Tibial artery (tissue), 4 donors: ENCODE measurements at regions not wholly inside any gene's neighbourhood (a gene's known extent, or its start where the extent isn't known, plus 50 kb on each side); places are given as distances from the start of the nearest gene placed in this dataset.

Experiments used
- DNase-seq, 2 donors: peaks; one replicate each; pipeline ENCODE4 v3.0.0-alpha.2; 2019
- H3K27ac ChIP-seq, 2 donors: fragments of 200-600 bp; sonication (generic) in 1 of 2; 1 replicate in 1 of 2; 2 replicates in 1 of 2; pipeline ENCODE4 v1.5.1; 2018 to 2019; ENCODE audit warnings: mild to moderate bottlenecking in 1 of 2
- H3K27me3 ChIP-seq, 2 donors: fragments of 200-600 bp; sonication (generic) in 1 of 2; one replicate each; pipeline versions ENCODE4 v1.5.1 to v1.6.0; 2016 to 2019
- H3K36me3 ChIP-seq, 3 donors: fragments of 200-600 bp; sonication (generic) in 2 of 3; one replicate each; pipeline ENCODE4 v1.5.1; 2016 to 2019; ENCODE audit warnings: mild to moderate bottlenecking in 2 of 3
- H3K4me1 ChIP-seq, 4 donors: fragments of 200-600 bp; sonication (generic) in 2 of 4; 1 replicate in 3 of 4; 2 replicates in 1 of 4; pipeline ENCODE4 v1.5.1; 2016 to 2019
- H3K4me3 ChIP-seq, 2 donors: fragments of 200-600 bp; sonication (generic) in 1 of 2; 1 replicate in 1 of 2; 2 replicates in 1 of 2; pipeline ENCODE4 v1.5.1; 2018 to 2019; ENCODE audit warnings: mild to moderate bottlenecking in 2 of 2
- H3K9me3 ChIP-seq, 3 donors: fragments of 200-600 bp; sonication (generic) in 1 of 3; one replicate each; pipeline ENCODE4 v1.5.1; 2016 to 2019
- intact Hi-C: fragments of 100-400 bp; cut with DNase I; formaldehyde crosslinking; loops from one replicate; pipeline ENCODE4 v1.15.0; 2023; ENCODE audit warnings: low total_unique reads
- TF ChIP-seq, protein P1 (sequence below), 2 experiments: fragments of 200-600 bp in 1 of 2; fragments of 450-650 bp in 1 of 2; IDR thresholded peaks; one replicate each; pipeline ENCODE4 v1.5.1; 2017 to 2019; ENCODE audit warnings: antibody characterized with exemption in 2 of 2, mild to moderate bottlenecking in 1 of 2, moderate library complexity in 1 of 2

GRCh38 chr2:204268971-204269370 lies 276.3 kb upstream of the PARD3B start:
- Histone ChIP-seq H3K27me3 (no peaks in the 10 kb centered on the region), H3K9me3 (peaks cover 0 to 6% (median 0%) of the 10 kb centered on the region in 3 donors), H3K4me3 (no peak overlapping the region), H3K27ac (no peak overlapping the region), H3K36me3 (no peaks in the 10 kb centered on the region), H3K4me1 (peaks cover 0 to 19% (median 3%) of the 10 kb centered on the region in 4 donors)
- TF ChIP-seq, protein P1, sequence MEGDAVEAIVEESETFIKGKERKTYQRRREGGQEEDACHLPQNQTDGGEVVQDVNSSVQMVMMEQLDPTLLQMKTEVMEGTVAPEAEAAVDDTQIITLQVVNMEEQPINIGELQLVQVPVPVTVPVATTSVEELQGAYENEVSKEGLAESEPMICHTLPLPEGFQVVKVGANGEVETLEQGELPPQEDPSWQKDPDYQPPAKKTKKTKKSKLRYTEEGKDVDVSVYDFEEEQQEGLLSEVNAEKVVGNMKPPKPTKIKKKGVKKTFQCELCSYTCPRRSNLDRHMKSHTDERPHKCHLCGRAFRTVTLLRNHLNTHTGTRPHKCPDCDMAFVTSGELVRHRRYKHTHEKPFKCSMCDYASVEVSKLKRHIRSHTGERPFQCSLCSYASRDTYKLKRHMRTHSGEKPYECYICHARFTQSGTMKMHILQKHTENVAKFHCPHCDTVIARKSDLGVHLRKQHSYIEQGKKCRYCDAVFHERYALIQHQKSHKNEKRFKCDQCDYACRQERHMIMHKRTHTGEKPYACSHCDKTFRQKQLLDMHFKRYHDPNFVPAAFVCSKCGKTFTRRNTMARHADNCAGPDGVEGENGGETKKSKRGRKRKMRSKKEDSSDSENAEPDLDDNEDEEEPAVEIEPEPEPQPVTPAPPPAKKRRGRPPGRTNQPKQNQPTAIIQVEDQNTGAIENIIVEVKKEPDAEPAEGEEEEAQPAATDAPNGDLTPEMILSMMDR (IDR thresholded peaks at IDR 0.05): no peak
- intact Hi-C loops: no loop called here
- no peak for DNase-seq

DNA sequence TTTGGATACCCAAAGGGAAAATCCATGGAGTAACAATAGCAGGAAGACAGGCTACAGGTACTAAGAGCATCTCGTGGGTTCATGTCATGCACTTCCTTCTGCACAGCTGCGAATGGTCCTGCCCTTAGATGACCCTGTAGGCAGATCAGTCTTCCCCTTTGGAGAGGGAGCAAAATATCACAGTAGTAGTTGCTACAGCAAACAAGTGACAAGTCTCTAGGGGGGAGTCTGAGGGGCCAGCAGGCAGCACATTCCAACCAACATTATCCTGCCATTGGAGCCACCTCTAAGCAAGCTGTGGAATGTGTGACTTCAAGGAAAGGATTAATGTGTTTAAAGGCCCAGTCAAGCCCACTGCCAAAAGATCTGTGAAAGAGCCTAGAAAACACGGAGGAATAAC lies 273.2 kb upstream of the PARD3B start:
- H3K36me3 ChIP-seq: no peaks in the 10 kb centered on the region
- intact Hi-C loops: no loop called here
- DNase-seq: no peak
- H3K9me3 ChIP-seq: peaks cover 0 to 6% (median 0%) of the 10 kb centered on the region in 3 donors
- peaks cover 0 to 31% (median 9%) of the 10 kb centered on the region in 4 donors for H3K4me1 ChIP-seq
- no peak overlapping the region for H3K27ac ChIP-seq
- TF ChIP-seq, protein P1 (IDR thresholded peaks at IDR 0.05): no peak
- H3K27me3 ChIP-seq: no peaks in the 10 kb centered on the region
- no peak overlapping the region for H3K4me3 ChIP-seq

DNA sequence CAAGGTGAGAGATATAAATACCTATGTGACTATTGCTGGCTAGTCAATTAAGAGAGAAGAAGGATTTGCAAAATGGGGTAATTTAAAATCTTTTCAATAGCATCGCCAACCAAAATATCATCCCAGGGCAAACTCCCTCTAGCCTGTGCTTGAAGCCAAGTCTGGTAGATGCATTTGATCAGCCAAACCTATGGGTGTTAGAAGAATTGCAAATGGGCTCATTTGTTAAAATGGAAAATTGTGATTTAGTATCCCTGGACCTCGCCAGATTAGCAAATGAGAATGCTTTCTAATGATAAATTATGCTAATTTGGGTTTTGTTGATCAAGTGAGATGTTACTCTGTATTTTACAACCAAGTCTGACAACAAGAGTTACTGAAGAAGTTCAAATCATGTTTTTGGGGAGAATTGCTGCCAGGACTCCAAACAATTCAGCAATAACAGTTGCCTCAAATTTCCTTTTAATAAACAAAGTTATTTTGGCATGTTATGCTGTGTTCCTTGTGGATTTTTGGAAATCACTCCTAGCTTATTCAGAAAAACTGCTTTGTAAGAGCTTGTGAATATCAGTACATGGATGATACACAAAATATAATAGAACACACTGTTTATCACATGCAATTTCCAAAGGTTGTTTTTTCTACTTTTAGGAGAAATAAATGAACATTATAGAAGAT lies 272.5 kb upstream of the PARD3B start:
- intact Hi-C loops: no loop called here
- no peak overlapping the region for H3K27ac ChIP-seq
- TF ChIP-seq, protein P1 (IDR thresholded peaks at IDR 0.05): no peak
- peaks cover 0 to 6% (median 0%) of the 10 kb centered on the region in 3 donors for H3K9me3 ChIP-seq
- no peaks in the 10 kb centered on the region for H3K36me3 ChIP-seq
- no peak overlapping the region for H3K4me3 ChIP-seq
- DNase-seq: no peak
- H3K27me3 ChIP-seq: no peaks in the 10 kb centered on the region
- H3K4me1 ChIP-seq: peaks cover 0 to 31% (median 9%) of the 10 kb centered on the region in 4 donors

GRCh38 chr2:204274429-204274828 lies 270.8 kb upstream of the PARD3B start:
- no peak for DNase-seq
- no peak overlapping the region for H3K27ac ChIP-seq
- peaks cover 0 to 32% (median 9%) of the 10 kb centered on the region in 4 donors for H3K4me1 ChIP-seq
- peaks cover 0 to 6% (median 0%) of the 10 kb centered on the region in 3 donors for H3K9me3 ChIP-seq
- TF ChIP-seq, protein P1 (IDR thresholded peaks at IDR 0.05): no peak
- intact Hi-C loops: no loop called here
- no peak overlapping the region for H3K4me3 ChIP-seq
- no peaks in the 10 kb centered on the region for H3K36me3 ChIP-seq
- H3K27me3 ChIP-seq: no peaks in the 10 kb centered on the region

GRCh38 chr2:204274991-204275390 lies 270.3 kb upstream of the PARD3B start:
- peaks cover 0 to 38% (median 9%) of the 10 kb centered on the region in 4 donors for H3K4me1 ChIP-seq
- no peaks in the 10 kb centered on the region for H3K27me3 ChIP-seq
- TF ChIP-seq, protein P1 (IDR thresholded peaks at IDR 0.05): no peak

More at GRCh38 chr2:204274991-204275390, 270.3 kb upstream of the PARD3B start:
- Histone ChIP-seq H3K27ac (no peak overlapping the region), H3K36me3 (no peaks in the 10 kb centered on the region), H3K9me3 (peaks cover 0 to 6% (median 0%) of the 10 kb centered on the region in 3 donors), H3K4me3 (no peak overlapping the region)
- no peak for DNase-seq
- intact Hi-C loops: no loop called here
